ENCODE measurements at regions not wholly inside any gene's neighbourhood (a gene's known extent, or its start where the extent isn't known, plus 50 kb on each side); places are given as distances from the start of the nearest gene placed in this dataset.

- Histone ChIP-seq H3K9me2 (ENCODE audit: insufficient read depth, low read length) (no peaks in the 10 kb centered on the region), H3K4me2 (ENCODE audit: low read length) (no peak overlapping the region), H3F3A (ENCODE audit: insufficient read depth, low read length, poor library complexity, severe bottlenecking) (no peaks in the 10 kb centered on the region), H2AFZ (ENCODE audit: low read depth, low read length) (no peak overlapping the region), H3K27me3 (ENCODE audit: insufficient read depth, low read depth, low read length) (no peaks in the 10 kb centered on the region), H3K4me3 (ENCODE audit: low read length) (no peak overlapping the region), H3K27ac (ENCODE audit: low read length) (no peak overlapping the region), H3K79me2 (replicated peaks; ENCODE audit: insufficient read depth, low read length) (no peaks in the 10 kb centered on the region), H4K20me1 (ENCODE audit: insufficient read depth) (no peaks in the 10 kb centered on the region), H3K9me3 (ENCODE audit: low read length) (no peaks in the 10 kb centered on the region), H3K36me3 (ENCODE audit: insufficient read depth, low read length) (no peaks in the 10 kb centered on the region), H3K9ac (ENCODE audit: low read length) (no peak overlapping the region)
- TF ChIP-seq REST (IDR thresholded peaks at IDR 0.05; ENCODE audit: borderline replicate concordance), result no peak
- TF ChIP-seq SMC3 (conservative IDR thresholded peaks at IDR 0.05; ENCODE audit: poor library complexity), result no peak
- no peak for TF ChIP-seq EP300 (conservative IDR thresholded peaks at IDR 0.05; ENCODE audit: poor library complexity, severe bottlenecking)
- no peak for TF ChIP-seq POLR2AphosphoS5 (IDR thresholded peaks at IDR 0.05)
- TF ChIP-seq TAF1 (IDR thresholded peaks at IDR 0.05; ENCODE audit: low read depth), result no peak
- no peak for TF ChIP-seq MXI1 (conservative IDR thresholded peaks at IDR 0.05; ENCODE audit: poor library complexity, severe bottlenecking)
- TF ChIP-seq EZH2 (IDR thresholded peaks at IDR 0.05; ENCODE audit: borderline replicate concordance, insufficient read depth, low read length, poor library complexity, severe bottlenecking), result no peak
- TF ChIP-seq CTCF (IDR thresholded peaks at IDR 0.05; ENCODE audit: poor library complexity, severe bottlenecking), result no peak
- TF ChIP-seq RAD21 (conservative IDR thresholded peaks at IDR 0.05), result no peak
These were observed 675.3 kb downstream of the INHBA start for GRCh38 chr7:41027428-41028115.

DNA sequence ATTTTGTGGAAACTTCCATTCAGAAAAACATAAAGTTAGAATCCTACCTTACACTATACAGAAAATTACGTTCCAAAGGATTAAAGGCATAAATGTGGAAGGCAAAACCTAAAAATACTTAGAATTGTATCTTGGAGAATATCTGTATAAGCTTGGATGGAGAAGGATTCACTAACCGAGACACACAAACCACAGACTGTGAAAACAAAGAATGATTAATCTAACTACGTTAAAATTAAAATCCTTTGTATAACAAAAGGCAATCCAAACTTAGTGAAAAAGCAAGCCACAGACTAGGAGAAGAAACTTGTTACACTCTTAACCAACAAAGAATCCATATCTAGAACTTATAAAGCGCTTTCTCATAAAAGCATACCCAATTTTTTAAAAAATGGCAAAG lies 678.8 kb downstream of the INHBA start:
- H3K27me3 ChIP-seq (ENCODE audit: insufficient read depth, low read depth, low read length), result no peaks in the 10 kb centered on the region
- H3K9me2 ChIP-seq (ENCODE audit: insufficient read depth, low read length), result no peaks in the 10 kb centered on the region
- no peak overlapping the region for H3K27ac ChIP-seq (ENCODE audit: low read length)
- TF ChIP-seq POLR2AphosphoS5 (IDR thresholded peaks at IDR 0.05), result no peak
- no peak for TF ChIP-seq REST (IDR thresholded peaks at IDR 0.05; ENCODE audit: borderline replicate concordance)
- TF ChIP-seq MXI1 (conservative IDR thresholded peaks at IDR 0.05; ENCODE audit: poor library complexity, severe bottlenecking), result no peak
- TF ChIP-seq CTCF (IDR thresholded peaks at IDR 0.05; ENCODE audit: poor library complexity, severe bottlenecking), result no peak
- TF ChIP-seq EZH2 (IDR thresholded peaks at IDR 0.05; ENCODE audit: borderline replicate concordance, insufficient read depth, low read length, poor library complexity, severe bottlenecking), result no peak
- no peak for TF ChIP-seq EP300 (conservative IDR thresholded peaks at IDR 0.05; ENCODE audit: poor library complexity, severe bottlenecking)
- TF ChIP-seq RAD21 (conservative IDR thresholded peaks at IDR 0.05), result no peak
- H3K36me3 ChIP-seq (ENCODE audit: insufficient read depth, low read length), result no peaks in the 10 kb centered on the region
- no peaks in the 10 kb centered on the region for H3F3A ChIP-seq (ENCODE audit: insufficient read depth, low read length, poor library complexity, severe bottlenecking)
- H3K9me3 ChIP-seq (ENCODE audit: low read length), result no peaks in the 10 kb centered on the region
- H3K9ac ChIP-seq (ENCODE audit: low read length), result no peak overlapping the region
- no peaks in the 10 kb centered on the region for H3K79me2 ChIP-seq (replicated peaks; ENCODE audit: insufficient read depth, low read length)
- no peak overlapping the region for H3K4me2 ChIP-seq (ENCODE audit: low read length)
- H3K4me3 ChIP-seq (ENCODE audit: low read length), result no peak overlapping the region
- H4K20me1 ChIP-seq (ENCODE audit: insufficient read depth), result no peaks in the 10 kb centered on the region
- no peak overlapping the region for H2AFZ ChIP-seq (ENCODE audit: low read depth, low read length)

Data from neural cell (in vitro differentiated cells).